DND-41 (cell line): ENCODE measurements at regions not wholly inside any gene's neighbourhood (a gene's known extent, or its start where the extent isn't known, plus 50 kb on each side); places are given as distances from the start of the nearest gene placed in this dataset.

ENCODE experiments used
- ATAC-seq: fragments of 200-7000 bp; cut with Tn5 transposase; 3 replicates; pipeline ENCODE4 v1.9.1; 2021; ENCODE audit warnings: low read depth; ENCODE audit not compliant: insufficient read depth
- DNase-seq: peaks from one replicate; pipeline ENCODE4 v3.0.0-alpha.2; 2020
- H2AFZ ChIP-seq: 2 replicates; pipeline ENCODE4 v1.6.0; 2012; ENCODE audit warnings: low read depth, low read length
- H3K27ac ChIP-seq: 2 replicates; pipeline ENCODE4 v1.5.1; 2012; ENCODE audit warnings: low read length, inconsistent platforms
- H3K27me3 ChIP-seq: fragments of 200-600 bp; sonication (generic); 2 replicates; pipeline ENCODE4 v1.6.0; 2012; ENCODE audit warnings: low read length, mild to moderate bottlenecking, inconsistent platforms; ENCODE audit not compliant: insufficient read depth, poor library complexity
- H3K36me3 ChIP-seq: 2 replicates; pipeline ENCODE4 v1.5.1; 2012; ENCODE audit warnings: low read length, inconsistent platforms; ENCODE audit not compliant: insufficient read depth
- H3K4me1 ChIP-seq: 2 replicates; pipeline ENCODE4 v1.5.1; 2012; ENCODE audit warnings: mild to moderate bottlenecking, low read length; ENCODE audit not compliant: insufficient read depth
- H3K4me2 ChIP-seq: 2 replicates; pipeline ENCODE4 v1.6.0; 2012; ENCODE audit warnings: mild to moderate bottlenecking, moderate library complexity, low read length, inconsistent platforms; ENCODE audit not compliant: insufficient read depth
- H3K4me3 ChIP-seq, 2 experiments: fragments of 200-600 bp in 1 of 2; shearing (Covaris generic) in 1 of 2; 2 replicates each; pipeline ENCODE4 v1.5.1; 2012 to 2016; ENCODE audit warnings: inconsistent platforms in 2 of 2, low read length in 2 of 2, mild to moderate bottlenecking in 2 of 2, low read depth in 1 of 2, moderate library complexity in 1 of 2
- H3K79me2 ChIP-seq: 2 replicates; pipeline ENCODE4 v1.6.0; 2012; ENCODE audit warnings: low read length, inconsistent platforms; ENCODE audit not compliant: insufficient read depth
- H3K9ac ChIP-seq: 2 replicates; pipeline ENCODE4 v1.6.0; 2012; ENCODE audit warnings: low read depth, mild to moderate bottlenecking, inconsistent platforms, low read length, moderate library complexity
- H3K9me3 ChIP-seq: 2 replicates; pipeline ENCODE4 v1.5.1; 2012; ENCODE audit warnings: low read length, moderate library complexity, mild to moderate bottlenecking, inconsistent platforms; ENCODE audit not compliant: insufficient read depth, severe bottlenecking
- H4K20me1 ChIP-seq: 2 replicates; pipeline ENCODE4 v1.6.0; 2012; ENCODE audit warnings: low read length; ENCODE audit not compliant: insufficient read depth
- CTCF ChIP-seq: IDR thresholded peaks from 2 replicates; pipeline ENCODE4 v1.5.1; 2012; ENCODE audit warnings: borderline replicate concordance, low read length, moderate library complexity, mild to moderate bottlenecking; ENCODE audit not compliant: poor library complexity, severe bottlenecking; ENCODE audit errors: extremely low read depth
- EZH2 ChIP-seq: IDR thresholded peaks from 3 replicates; pipeline ENCODE4 v1.6.1; 2012; ENCODE audit warnings: borderline replicate concordance, low read depth, mild to moderate bottlenecking, moderate library complexity, low read length, inconsistent platforms; ENCODE audit not compliant: severe bottlenecking

GRCh38 chr6:144338951-144339700, 54.0 kb downstream of the UTRN start:
- H3K79me2 ChIP-seq, result peaks cover 88% of the 10 kb centered on the region
- H3K27ac ChIP-seq, result no peak overlapping the region
- H3K9me3 ChIP-seq, result no peaks in the 10 kb centered on the region
- no peak overlapping the region for H3K4me3 ChIP-seq
- TF ChIP-seq CTCF (no peak), EZH2 (no peak)
- no peak overlapping the region for H3K9ac ChIP-seq
- ATAC-seq, result no peak
- H2AFZ ChIP-seq, result no peak overlapping the region
- no peaks in the 10 kb centered on the region for H3K36me3 ChIP-seq
- peaks cover 56% of the 10 kb centered on the region for H3K4me1 ChIP-seq
- no peak overlapping the region for H3K4me2 ChIP-seq
- H4K20me1 ChIP-seq, result no peaks in the 10 kb centered on the region
- H3K27me3 ChIP-seq, result no peaks in the 10 kb centered on the region
- DNase-seq, result no peak

GRCh38 chr6:144339859-144340452, 54.8 kb downstream of the UTRN start:
- no peak for TF ChIP-seq CTCF
- TF ChIP-seq EZH2, result no peak
- no peak overlapping the region for H2AFZ ChIP-seq
- peaks cover 89% of the 10 kb centered on the region for H3K79me2 ChIP-seq
- no peak overlapping the region for H3K4me2 ChIP-seq
- no peak for DNase-seq
- H3K27me3 ChIP-seq, result no peaks in the 10 kb centered on the region
- no peaks in the 10 kb centered on the region for H4K20me1 ChIP-seq
- no peaks in the 10 kb centered on the region for H3K36me3 ChIP-seq
- peaks cover 57% of the 10 kb centered on the region for H3K4me1 ChIP-seq
- no peak overlapping the region for H3K9ac ChIP-seq
- no peak for ATAC-seq
- H3K9me3 ChIP-seq, result no peaks in the 10 kb centered on the region
- H3K27ac ChIP-seq, result no peak overlapping the region
- no peak overlapping the region for H3K4me3 ChIP-seq

- H3K9ac ChIP-seq, result no peak overlapping the region
- H3K9me3 ChIP-seq, result no peaks in the 10 kb centered on the region
- peaks cover 89% of the 10 kb centered on the region for H3K79me2 ChIP-seq
- peaks cover 57% of the 10 kb centered on the region for H3K4me1 ChIP-seq
- TF ChIP-seq EZH2 (no peak), CTCF (no peak)
- DNase-seq (no peak), ATAC-seq (no peak)
- no peak overlapping the region for H2AFZ ChIP-seq
- H4K20me1 ChIP-seq, result no peaks in the 10 kb centered on the region
- H3K27me3 ChIP-seq, result no peaks in the 10 kb centered on the region
- no peak overlapping the region for H3K4me3 ChIP-seq
- 0 out of 2 replicates have a peak, but pooled peaks cover 4% of the 10 kb centered on the region for H3K36me3 ChIP-seq
- no peak overlapping the region for H3K4me2 ChIP-seq
- H3K27ac ChIP-seq, result no peak overlapping the region
These were observed 55.6 kb downstream of the UTRN start for GRCh38 chr6:144340541-144341371.
